ENCODE measurements at regions not wholly inside any gene's neighbourhood (a gene's known extent, or its start where the extent isn't known, plus 50 kb on each side); places are given as distances from the start of the nearest gene placed in this dataset.
"Not testable (repeated sequence)": the region's sequence is repeated elsewhere in the genome, so short reads cannot be mapped to it uniquely, and the experiment has no call there.

DNA sequence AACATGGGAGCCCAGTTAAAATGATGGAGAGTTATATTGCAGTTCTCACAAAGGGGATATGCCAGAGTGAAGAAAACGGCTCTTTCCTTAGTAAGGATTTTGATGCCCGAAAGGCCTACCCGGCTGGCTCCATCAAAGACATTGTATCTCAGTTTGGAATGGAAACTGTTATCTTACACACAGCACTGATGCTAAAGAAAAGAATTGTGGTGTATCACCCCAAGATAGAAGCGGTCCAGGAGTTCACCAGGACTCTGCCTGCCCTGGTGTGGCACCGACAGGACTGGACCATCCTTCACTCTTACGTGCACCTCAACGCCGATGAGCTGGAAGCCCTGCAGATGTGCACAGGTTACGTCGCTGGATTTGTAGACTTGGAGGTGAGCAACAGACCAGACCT lies 93.7 kb downstream of the RBMX2 start:
- TF ChIP-seq, protein P1, sequence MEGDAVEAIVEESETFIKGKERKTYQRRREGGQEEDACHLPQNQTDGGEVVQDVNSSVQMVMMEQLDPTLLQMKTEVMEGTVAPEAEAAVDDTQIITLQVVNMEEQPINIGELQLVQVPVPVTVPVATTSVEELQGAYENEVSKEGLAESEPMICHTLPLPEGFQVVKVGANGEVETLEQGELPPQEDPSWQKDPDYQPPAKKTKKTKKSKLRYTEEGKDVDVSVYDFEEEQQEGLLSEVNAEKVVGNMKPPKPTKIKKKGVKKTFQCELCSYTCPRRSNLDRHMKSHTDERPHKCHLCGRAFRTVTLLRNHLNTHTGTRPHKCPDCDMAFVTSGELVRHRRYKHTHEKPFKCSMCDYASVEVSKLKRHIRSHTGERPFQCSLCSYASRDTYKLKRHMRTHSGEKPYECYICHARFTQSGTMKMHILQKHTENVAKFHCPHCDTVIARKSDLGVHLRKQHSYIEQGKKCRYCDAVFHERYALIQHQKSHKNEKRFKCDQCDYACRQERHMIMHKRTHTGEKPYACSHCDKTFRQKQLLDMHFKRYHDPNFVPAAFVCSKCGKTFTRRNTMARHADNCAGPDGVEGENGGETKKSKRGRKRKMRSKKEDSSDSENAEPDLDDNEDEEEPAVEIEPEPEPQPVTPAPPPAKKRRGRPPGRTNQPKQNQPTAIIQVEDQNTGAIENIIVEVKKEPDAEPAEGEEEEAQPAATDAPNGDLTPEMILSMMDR (IDR thresholded peaks at IDR 0.05), result not testable (repeated sequence)
- TF ChIP-seq POLR2A (IDR thresholded peaks at IDR 0.05), result not testable (repeated sequence)

Measured in heart left ventricle (tissue), 13 donors.